DND-41 (cell line): ENCODE measurements at regions not wholly inside any gene's neighbourhood (a gene's known extent, or its start where the extent isn't known, plus 50 kb on each side); places are given as distances from the start of the nearest gene placed in this dataset.

Experiments used
- CTCF ChIP-seq: IDR thresholded peaks from 2 replicates; pipeline ENCODE4 v1.5.1; 2012; ENCODE audit warnings: borderline replicate concordance, low read length, moderate library complexity, mild to moderate bottlenecking; ENCODE audit not compliant: poor library complexity, severe bottlenecking; ENCODE audit errors: extremely low read depth
- EZH2 ChIP-seq: IDR thresholded peaks from 3 replicates; pipeline ENCODE4 v1.6.1; 2012; ENCODE audit warnings: borderline replicate concordance, low read depth, mild to moderate bottlenecking, moderate library complexity, low read length, inconsistent platforms; ENCODE audit not compliant: severe bottlenecking

GRCh38 chr1:234729561-234730474 lies 119.8 kb upstream of the IRF2BP2 start:
- no peak for TF ChIP-seq CTCF
- TF ChIP-seq EZH2, result no peak
